GM12872 (cell line): ENCODE measurements at regions not wholly inside any gene's neighbourhood (a gene's known extent, or its start where the extent isn't known, plus 50 kb on each side); places are given as distances from the start of the nearest gene placed in this dataset.

Experiments
- TF ChIP-seq, protein P1 (sequence below): IDR thresholded peaks from 3 replicates; pipeline ENCODE4 v1.5.1; 2011; ENCODE audit warnings: low read depth, mild to moderate bottlenecking, low read length, moderate library complexity; ENCODE audit not compliant: insufficient read depth

DNA sequence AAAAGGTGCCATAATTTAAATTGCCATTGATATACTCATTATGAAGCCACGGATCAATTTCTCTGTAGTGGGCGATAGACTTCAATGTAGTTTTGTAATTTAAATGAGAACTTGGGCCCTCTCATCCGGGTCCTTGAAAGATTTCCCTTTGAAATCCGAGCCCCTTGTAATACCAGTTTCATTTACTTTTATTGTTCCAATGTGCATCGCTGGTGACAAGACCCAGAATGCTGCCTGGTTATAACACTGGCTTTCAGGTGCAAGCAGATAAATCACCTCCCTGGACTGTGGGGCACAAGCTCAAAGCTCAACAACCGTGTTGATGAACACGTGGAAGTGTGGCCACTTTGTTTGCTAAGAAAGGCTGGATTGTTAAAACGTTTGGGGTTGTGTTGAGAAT lies 68.9 kb upstream of the FZD10 start:
- TF ChIP-seq, protein P1, sequence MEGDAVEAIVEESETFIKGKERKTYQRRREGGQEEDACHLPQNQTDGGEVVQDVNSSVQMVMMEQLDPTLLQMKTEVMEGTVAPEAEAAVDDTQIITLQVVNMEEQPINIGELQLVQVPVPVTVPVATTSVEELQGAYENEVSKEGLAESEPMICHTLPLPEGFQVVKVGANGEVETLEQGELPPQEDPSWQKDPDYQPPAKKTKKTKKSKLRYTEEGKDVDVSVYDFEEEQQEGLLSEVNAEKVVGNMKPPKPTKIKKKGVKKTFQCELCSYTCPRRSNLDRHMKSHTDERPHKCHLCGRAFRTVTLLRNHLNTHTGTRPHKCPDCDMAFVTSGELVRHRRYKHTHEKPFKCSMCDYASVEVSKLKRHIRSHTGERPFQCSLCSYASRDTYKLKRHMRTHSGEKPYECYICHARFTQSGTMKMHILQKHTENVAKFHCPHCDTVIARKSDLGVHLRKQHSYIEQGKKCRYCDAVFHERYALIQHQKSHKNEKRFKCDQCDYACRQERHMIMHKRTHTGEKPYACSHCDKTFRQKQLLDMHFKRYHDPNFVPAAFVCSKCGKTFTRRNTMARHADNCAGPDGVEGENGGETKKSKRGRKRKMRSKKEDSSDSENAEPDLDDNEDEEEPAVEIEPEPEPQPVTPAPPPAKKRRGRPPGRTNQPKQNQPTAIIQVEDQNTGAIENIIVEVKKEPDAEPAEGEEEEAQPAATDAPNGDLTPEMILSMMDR, result no peak

DNA sequence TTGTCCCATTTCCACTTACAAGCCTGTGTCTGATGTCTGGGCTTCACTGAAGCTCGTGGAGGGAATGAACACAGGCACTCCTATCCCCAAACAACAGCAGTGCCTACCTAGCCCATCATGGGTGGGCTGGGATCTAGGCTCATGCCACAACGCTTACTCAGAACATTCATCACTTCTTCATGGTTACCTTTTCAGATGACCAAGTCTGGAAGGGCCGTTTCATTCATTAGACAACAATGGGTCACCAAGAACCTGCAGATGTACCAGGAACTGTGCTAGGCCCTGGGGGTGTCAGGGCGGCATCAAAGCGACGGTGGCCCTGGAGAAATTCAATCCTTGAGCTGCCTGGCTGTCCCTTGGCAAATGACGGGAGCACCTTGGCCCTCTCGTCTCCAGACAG lies 64.9 kb upstream of the FZD10 start:
- TF ChIP-seq, protein P1, result no peak

DNA sequence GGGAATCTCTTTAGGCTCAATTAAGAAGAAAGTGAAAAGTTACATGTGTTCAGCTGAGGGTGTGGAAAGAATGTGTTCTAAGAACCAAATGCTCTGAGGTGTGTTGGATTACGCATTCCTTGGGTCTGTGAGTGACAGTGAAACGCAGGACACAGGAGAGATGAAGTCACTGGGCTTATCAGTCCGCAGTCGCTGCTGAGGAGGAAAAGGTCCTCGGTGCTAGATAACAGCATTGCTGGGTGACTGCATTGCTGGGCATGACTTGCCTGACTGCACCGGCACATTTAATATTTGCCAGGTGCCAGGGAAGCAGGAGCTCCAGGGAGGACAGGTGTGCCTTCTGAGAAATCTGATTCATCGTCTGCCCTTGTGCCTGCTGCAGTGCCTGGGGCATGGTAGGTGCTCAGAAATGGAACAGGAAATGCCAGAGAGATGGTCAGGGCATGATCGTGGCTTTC lies 64.4 kb upstream of the FZD10 start:
- TF ChIP-seq, protein P1, result no peak

DNA sequence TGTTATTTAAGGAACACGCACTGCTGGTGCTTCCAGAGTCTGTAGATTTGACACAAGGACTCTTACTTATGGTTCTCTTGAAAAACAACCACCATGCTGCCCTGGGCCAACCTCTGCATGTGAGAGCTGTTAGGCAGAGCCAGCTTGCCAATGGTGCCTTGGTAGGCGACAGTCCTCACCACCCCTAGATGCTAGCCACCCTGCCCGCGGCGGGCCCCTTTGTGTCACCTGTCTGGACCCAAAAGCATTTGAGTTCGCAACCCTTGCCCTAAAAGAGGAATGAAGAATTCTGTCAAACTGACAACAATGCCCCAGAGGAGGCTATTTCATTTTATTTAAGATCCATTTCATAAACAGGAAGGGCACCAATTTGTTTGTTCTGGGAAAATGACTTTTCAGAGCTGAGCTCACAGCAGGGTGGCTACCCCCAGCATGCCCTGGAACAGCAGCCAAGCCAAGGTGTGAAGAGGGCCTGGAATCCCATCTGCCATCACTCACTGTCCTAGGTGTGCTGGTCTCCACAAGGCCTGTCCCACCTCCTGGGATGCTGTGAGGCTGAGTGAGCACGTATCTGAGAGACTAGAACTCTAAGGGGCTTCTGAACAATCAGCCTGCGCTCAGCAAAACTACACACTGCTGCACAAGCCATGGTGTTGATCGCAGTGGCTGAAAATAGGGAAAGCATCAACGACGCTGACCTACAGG lies 63.8 kb upstream of the FZD10 start:
- TF ChIP-seq, protein P1, result no peak

DNA sequence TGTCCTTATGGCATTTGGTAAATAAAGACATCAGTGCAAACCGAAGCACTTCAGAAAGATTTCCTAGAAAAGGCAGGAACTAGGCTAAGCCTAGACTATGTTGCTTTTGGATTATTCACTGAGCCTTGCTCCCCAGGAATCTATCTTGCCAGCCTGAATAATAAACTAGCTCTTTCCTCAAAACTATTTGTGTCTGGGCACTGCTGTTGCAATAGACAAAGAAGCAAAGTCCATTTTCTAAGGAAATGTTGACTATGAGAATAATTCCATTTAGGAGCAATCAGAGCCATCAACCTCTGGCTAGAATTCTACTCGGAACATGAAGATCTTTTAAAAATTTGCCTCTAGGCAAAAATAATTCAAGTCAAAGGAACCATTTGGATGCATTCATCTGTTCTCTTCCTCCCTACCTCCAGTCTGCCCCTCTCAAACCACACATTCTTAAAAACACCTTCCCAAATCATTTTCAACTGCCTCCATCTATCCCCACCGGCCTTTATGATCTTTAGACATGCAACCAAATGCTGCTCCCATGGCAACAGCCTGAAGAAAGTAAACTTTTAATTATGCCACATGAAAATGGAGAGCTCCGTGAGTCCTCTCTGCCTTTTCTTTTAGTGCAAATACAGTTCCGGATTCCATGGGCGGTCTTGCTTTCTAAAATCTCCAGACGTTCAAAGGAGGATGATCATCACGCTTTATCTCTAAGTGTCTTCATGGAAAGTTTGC lies 61.5 kb upstream of the FZD10 start:
- TF ChIP-seq, protein P1, result no peak

DNA sequence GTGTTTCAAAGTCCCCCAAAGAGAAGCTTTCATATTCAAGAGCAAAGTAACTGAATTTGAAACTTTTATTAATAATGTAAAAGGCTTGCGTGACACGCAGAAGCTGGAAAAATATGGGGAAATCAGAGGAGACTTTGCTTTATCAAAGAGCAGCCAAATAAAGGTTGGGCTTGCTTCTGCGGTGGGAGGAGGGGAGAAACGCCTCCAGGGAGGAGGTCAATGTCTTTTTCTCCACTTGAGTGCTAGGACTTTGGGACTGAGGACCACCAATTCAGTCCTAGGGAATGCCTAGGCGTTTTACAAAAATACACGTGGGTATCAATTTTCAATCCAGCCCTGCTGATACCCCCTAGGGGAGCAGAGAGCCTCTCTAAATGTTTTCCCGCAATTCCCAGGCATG lies 60.9 kb upstream of the FZD10 start:
- TF ChIP-seq, protein P1, result no peak

DNA sequence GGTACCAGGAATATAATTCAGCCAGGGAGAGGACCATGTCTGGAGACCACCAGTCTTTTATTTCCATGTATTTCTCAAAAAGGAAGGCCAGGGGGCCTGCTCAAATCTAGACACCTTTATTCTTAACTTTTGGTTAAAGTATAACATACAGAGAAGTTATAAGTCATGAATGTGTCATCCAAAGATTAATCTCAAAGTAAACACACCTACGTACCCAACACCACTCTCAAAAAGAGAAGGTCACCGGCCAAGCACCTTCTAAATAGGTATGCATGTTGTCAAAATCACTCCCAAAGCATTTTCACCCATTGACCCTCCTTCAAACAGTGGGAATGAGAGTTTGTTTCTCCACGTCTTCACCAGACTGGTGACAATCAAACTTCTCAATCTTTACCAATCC lies 60.0 kb upstream of the FZD10 start:
- TF ChIP-seq, protein P1, result no peak
